ENCODE measurements at regions not wholly inside any gene's neighbourhood (a gene's known extent, or its start where the extent isn't known, plus 50 kb on each side); places are given as distances from the start of the nearest gene placed in this dataset.

GRCh38 chr4:170139764-170140163, 50.0 kb upstream of the AADAT start:
- TF ChIP-seq CTCF (IDR thresholded peaks at IDR 0.05 in 4 of 5, conservative IDR thresholded peaks at IDR 0.05 in 1 of 5) (no peak), POLR2A (IDR thresholded peaks at IDR 0.05) (no peak)

Measured in gastrocnemius medialis (tissue), 4 donors.